Naive B cell (primary cell): ENCODE measurements at regions not wholly inside any gene's neighbourhood (a gene's known extent, or its start where the extent isn't known, plus 50 kb on each side); places are given as distances from the start of the nearest gene placed in this dataset.

Experiments
- ATAC-seq, 2 donors: fragments of 150-1000 bp; cut with Tn5 transposase; 2 replicates each; pipeline ENCODE4 v1.10.0; 2021; ENCODE audit warnings: low read depth in 2 of 2, mild to moderate bottlenecking in 2 of 2, moderate library complexity in 2 of 2
- DNase-seq: peaks from one replicate; pipeline ENCODE4 v3.0.0; 2022
- H3K27ac Mint-ChIP-seq, 6 donors: one replicate each; pipeline ENCODE4 v1.8.0; 2020 to 2022; ENCODE audit warnings: mild to moderate bottlenecking in 6 of 6, mixed read lengths in 6 of 6, moderate library complexity in 5 of 6, inconsistent platforms in 2 of 6
- H3K27me3 Mint-ChIP-seq, 3 donors: one replicate each; pipeline ENCODE4 v1.8.0; 2021 to 2022; ENCODE audit warnings: mixed read lengths in 3 of 3, mild to moderate bottlenecking in 1 of 3
- H3K36me3 Mint-ChIP-seq, 2 donors: one replicate each; pipeline ENCODE4 v1.8.0; 2020 to 2022; ENCODE audit warnings: mixed read lengths in 2 of 2, inconsistent platforms in 1 of 2, mild to moderate bottlenecking in 1 of 2
- H3K4me1 Mint-ChIP-seq, 3 donors: one replicate each; pipeline ENCODE4 v1.8.0; 2020 to 2022; ENCODE audit warnings: mixed read lengths in 3 of 3, inconsistent platforms in 1 of 3, mild to moderate bottlenecking in 1 of 3, moderate library complexity in 1 of 3
- H3K4me3 Mint-ChIP-seq, 8 donors: one replicate each; pipeline ENCODE4 v1.8.0; 2020 to 2022; ENCODE audit warnings: mild to moderate bottlenecking in 8 of 8, mixed read lengths in 8 of 8, moderate library complexity in 8 of 8, inconsistent platforms in 2 of 8
- H3K9me3 Mint-ChIP-seq, 7 donors: one replicate each; pipeline ENCODE4 v1.8.0; 2020 to 2022; ENCODE audit warnings: mixed read lengths in 7 of 7, mild to moderate bottlenecking in 5 of 7, inconsistent platforms in 2 of 7, moderate library complexity in 1 of 7

DNA sequence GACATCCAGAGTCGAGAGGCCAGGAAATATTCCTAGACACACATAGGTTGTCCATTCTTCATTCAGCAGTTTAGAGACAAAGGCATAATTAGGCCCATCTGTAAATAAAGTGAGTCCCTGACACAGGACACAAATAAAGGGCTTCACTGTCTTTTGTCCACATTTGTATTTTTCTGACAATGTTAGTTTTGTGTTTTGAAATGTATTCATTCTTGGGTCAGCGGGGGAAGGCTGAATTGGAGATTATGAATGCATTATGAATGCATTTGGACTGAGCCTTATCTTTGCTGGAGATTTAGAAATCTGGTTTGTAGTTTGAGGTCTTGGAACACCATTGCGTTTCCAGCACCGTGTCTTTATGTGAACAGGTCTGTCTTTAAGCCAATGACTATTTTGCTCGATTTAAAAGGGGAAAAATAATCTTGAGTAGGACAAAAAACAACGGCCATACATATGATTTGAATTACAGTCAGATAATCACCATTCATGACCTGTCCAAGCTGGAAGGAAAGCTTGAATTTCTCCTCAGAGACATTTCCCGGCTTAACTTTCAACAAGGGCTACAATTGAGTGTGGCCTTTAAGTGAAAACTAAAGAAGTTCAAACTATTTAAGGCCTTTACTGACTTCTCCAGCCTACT is 334.8 kb downstream of the WDR11 start:
- DNase-seq (no peak), ATAC-seq (no peak)
- no peaks in the 10 kb centered on the region for H3K27me3 Mint-ChIP-seq

GRCh38 chr10:121187391-121187790 is 336.2 kb downstream of the WDR11 start:
- Mint-ChIP-seq H3K4me3 (no peak overlapping the region), H3K27ac (no peak overlapping the region), H3K27me3 (no peaks in the 10 kb centered on the region), H3K9me3 (peaks cover 0 to 10% (median 0%) of the 10 kb centered on the region in 7 donors), H3K4me1 (no peaks in the 10 kb centered on the region), H3K36me3 (no peaks in the 10 kb centered on the region)
- DNase-seq (no peak), ATAC-seq (no peak)

More for the DNA sequence above, 334.8 kb downstream of the WDR11 start:
- no peak overlapping the region for H3K4me3 Mint-ChIP-seq
- H3K9me3 Mint-ChIP-seq = peaks cover 0 to 9% (median 0%) of the 10 kb centered on the region in 7 donors
- H3K4me1 Mint-ChIP-seq = no peaks in the 10 kb centered on the region
- no peak overlapping the region for H3K27ac Mint-ChIP-seq
- H3K36me3 Mint-ChIP-seq = no peaks in the 10 kb centered on the region

DNA sequence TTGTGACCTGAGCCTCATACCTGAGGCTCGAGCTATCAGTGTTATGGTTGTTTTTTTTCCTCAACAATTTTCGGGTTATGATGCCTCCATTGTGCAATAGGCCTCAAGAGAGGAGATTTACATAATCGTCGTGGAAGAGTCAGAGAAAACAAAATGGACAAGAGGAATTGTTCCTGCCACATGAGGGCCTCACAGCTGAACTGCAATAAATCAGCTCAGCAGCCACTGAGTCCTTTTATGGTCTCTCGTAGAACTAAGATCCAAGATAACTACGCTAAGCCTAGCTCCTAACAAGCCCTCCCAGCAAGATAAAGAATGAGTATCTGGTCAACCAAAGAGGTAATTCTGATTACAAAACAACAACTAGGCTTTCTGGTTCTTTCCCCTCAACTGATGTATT is 336.8 kb downstream of the WDR11 start:
- Mint-ChIP-seq H3K36me3 (no peaks in the 10 kb centered on the region), H3K4me1 (no peaks in the 10 kb centered on the region), H3K4me3 (no peak overlapping the region), H3K9me3 (peaks cover 0 to 10% (median 0%) of the 10 kb centered on the region in 7 donors), H3K27me3 (no peaks in the 10 kb centered on the region), H3K27ac (no peak overlapping the region)
- ATAC-seq (no peak), DNase-seq (no peak)

- no peak overlapping the region for H3K4me3 Mint-ChIP-seq
- DNase-seq = no peak
- H3K4me1 Mint-ChIP-seq = no peaks in the 10 kb centered on the region
- no peaks in the 10 kb centered on the region for H3K27me3 Mint-ChIP-seq
- peaks cover 0 to 10% (median 0%) of the 10 kb centered on the region in 7 donors for H3K9me3 Mint-ChIP-seq
- ATAC-seq = no peak
- H3K27ac Mint-ChIP-seq = no peak overlapping the region
- H3K36me3 Mint-ChIP-seq = no peaks in the 10 kb centered on the region
Measured at GRCh38 chr10:121189066-121189465, 337.9 kb downstream of the WDR11 start.

DNA sequence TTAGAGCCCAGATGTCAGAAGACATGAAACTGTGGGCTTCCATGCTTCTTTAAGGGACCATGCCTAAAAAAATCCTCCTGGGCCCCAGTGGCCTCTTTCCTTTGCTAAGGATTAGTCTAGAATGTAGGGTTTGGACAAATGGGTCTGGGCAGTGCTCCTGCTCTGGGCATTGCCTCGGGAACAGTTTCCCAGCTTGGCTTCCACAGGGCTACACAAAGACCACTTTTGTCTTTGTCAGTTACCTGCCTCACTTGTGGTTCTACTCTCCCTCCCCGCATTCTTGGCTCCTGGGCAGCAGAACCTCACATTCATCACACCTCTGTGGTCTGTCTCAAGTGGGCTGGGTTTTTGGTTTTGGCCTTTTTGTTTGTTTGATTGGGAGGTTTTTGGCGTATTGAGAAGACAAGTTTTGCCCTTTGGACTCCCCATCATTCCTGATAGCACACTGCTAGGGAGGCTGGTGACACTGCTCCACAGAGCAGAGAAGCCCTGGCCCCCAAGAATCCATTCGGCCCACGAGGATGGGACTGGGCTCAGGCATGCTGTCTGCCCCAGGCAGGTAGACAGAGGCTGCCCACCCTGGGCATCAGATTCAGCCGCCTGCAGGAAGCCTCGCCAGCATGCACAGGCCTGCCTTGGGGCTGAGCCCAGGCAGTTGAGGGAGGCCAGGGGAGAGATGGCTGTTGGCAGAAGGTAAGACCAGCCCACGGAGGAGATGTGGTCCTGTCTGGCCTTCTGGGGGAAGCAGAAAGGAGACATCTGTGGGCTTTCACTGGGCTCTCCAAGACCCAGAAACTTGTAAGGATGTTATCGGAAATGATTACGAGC is 343.7 kb downstream of the WDR11 start:
- no peak overlapping the region for H3K4me3 Mint-ChIP-seq
- H3K9me3 Mint-ChIP-seq = peaks cover 0 to 10% (median 3%) of the 10 kb centered on the region in 7 donors
- DNase-seq (no peak), ATAC-seq (no peak)
- H3K4me1 Mint-ChIP-seq = no peaks in the 10 kb centered on the region
- peak overlapping the region in 1 of 6 donors; percentile 72 for H3K27ac Mint-ChIP-seq
- H3K27me3 Mint-ChIP-seq = no peaks in the 10 kb centered on the region
- no peaks in the 10 kb centered on the region for H3K36me3 Mint-ChIP-seq

GRCh38 chr10:121195524-121195910 is 344.4 kb downstream of the WDR11 start:
- Mint-ChIP-seq H3K4me1 (no peaks in the 10 kb centered on the region), H3K27ac (no peak overlapping the region), H3K9me3 (peaks cover 0 to 7% (median 4%) of the 10 kb centered on the region in 7 donors), H3K27me3 (no peaks in the 10 kb centered on the region), H3K4me3 (no peak overlapping the region), H3K36me3 (no peaks in the 10 kb centered on the region)
- DNase-seq (no peak), ATAC-seq (no peak)

GRCh38 chr10:121199081-121199480 is 347.9 kb downstream of the WDR11 start:
- Mint-ChIP-seq H3K27me3 (no peaks in the 10 kb centered on the region), H3K4me3 (no peak overlapping the region)
- ATAC-seq = no peak

GRCh38 chr10:121205625-121206024 is 354.5 kb downstream of the WDR11 start:
- ATAC-seq (no peak), DNase-seq (no peak)
- Mint-ChIP-seq H3K4me1 (no peaks in the 10 kb centered on the region), H3K4me3 (no peak overlapping the region), H3K27ac (no peak overlapping the region), H3K9me3 (peaks cover 0 to 12% (median 3%) of the 10 kb centered on the region in 7 donors), H3K36me3 (no peaks in the 10 kb centered on the region), H3K27me3 (no peaks in the 10 kb centered on the region)

More at GRCh38 chr10:121199081-121199480, 347.9 kb downstream of the WDR11 start:
- no peak overlapping the region for H3K27ac Mint-ChIP-seq
- no peaks in the 10 kb centered on the region for H3K4me1 Mint-ChIP-seq
- H3K36me3 Mint-ChIP-seq = no peaks in the 10 kb centered on the region
- DNase-seq = no peak
- H3K9me3 Mint-ChIP-seq = peaks cover 0 to 17% (median 4%) of the 10 kb centered on the region in 7 donors

GRCh38 chr10:121211446-121211845 is 360.3 kb downstream of the WDR11 start:
- DNase-seq (no peak), ATAC-seq (no peak)
- H3K4me1 Mint-ChIP-seq = no peaks in the 10 kb centered on the region
- no peaks in the 10 kb centered on the region for H3K27me3 Mint-ChIP-seq
- no peak overlapping the region for H3K4me3 Mint-ChIP-seq
- no peaks in the 10 kb centered on the region for H3K36me3 Mint-ChIP-seq
- no peak overlapping the region for H3K27ac Mint-ChIP-seq
- H3K9me3 Mint-ChIP-seq = peaks cover 0 to 4% (median 2%) of the 10 kb centered on the region in 7 donors

DNA sequence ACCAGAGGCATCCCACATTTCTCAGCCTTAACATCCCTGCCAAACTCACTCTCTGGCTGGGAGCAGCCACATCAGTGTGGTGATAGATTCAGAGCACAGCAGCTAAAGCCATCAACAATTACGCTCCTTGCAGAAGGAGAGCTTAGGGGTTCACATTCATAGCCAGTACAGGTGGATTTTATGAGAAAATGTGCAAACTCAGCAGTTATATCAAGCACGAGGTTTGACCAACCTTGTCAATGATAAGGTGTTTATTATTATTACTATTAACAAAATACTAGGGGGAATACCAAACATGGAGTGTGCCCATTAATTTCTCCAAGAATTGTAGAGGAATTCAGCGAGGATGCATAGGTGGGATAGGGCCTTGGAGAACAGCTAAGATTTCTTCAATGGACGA is 362.3 kb downstream of the WDR11 start:
- Mint-ChIP-seq H3K27ac (no peak overlapping the region), H3K27me3 (no peaks in the 10 kb centered on the region), H3K36me3 (no peaks in the 10 kb centered on the region), H3K4me1 (no peaks in the 10 kb centered on the region), H3K4me3 (no peak overlapping the region), H3K9me3 (peaks cover 0 to 4% (median 2%) of the 10 kb centered on the region in 7 donors)
- no peak for ATAC-seq
- DNase-seq = no peak

- Mint-ChIP-seq H3K27me3 (peaks cover 0 to 5% (median 0%) of the 10 kb centered on the region in 3 donors), H3K4me1 (no peaks in the 10 kb centered on the region)
Measured at GRCh38 chr10:121216295-121216694, 365.1 kb downstream of the WDR11 start.

DNA sequence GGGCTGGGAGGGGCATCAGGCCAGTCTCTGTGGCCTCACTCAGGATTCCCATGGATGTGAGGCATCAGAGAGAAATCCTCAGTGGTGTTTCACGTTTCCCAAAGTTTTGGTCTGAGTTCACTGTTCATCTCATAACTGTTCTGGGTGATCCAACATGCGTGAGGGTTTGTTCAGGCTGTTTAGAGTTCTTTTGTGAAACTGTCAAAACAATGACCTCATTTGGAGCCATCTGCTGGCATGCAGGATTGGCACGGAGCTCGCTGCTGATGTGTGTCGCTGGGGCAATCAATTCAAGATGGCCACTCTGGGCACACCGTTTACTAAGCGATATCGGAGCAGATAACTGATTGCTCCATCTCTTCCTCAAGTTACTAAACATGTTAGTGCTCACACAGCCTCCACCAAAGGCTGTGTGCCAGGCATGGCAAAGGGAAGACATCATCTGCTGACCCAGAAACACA is 365.6 kb downstream of the WDR11 start:
- H3K4me3 Mint-ChIP-seq = no peak overlapping the region

More at GRCh38 chr10:121216295-121216694, 365.1 kb downstream of the WDR11 start:
- DNase-seq (no peak), ATAC-seq (no peak)
- no peak overlapping the region for H3K27ac Mint-ChIP-seq
- H3K36me3 Mint-ChIP-seq = no peaks in the 10 kb centered on the region
- no peak overlapping the region for H3K4me3 Mint-ChIP-seq
- H3K9me3 Mint-ChIP-seq = peaks cover 0 to 4% (median 0%) of the 10 kb centered on the region in 7 donors

GRCh38 chr10:121217331-121217730 is 366.2 kb downstream of the WDR11 start:
- Mint-ChIP-seq H3K27ac (no peak overlapping the region), H3K4me3 (no peak overlapping the region), H3K9me3 (peaks cover 0 to 4% (median 0%) of the 10 kb centered on the region in 7 donors), H3K36me3 (no peaks in the 10 kb centered on the region), H3K27me3 (peaks cover 0 to 5% (median 0%) of the 10 kb centered on the region in 3 donors), H3K4me1 (no peaks in the 10 kb centered on the region)
- ATAC-seq (no peak), DNase-seq (no peak)

More for the DNA sequence above, 365.6 kb downstream of the WDR11 start:
- H3K9me3 Mint-ChIP-seq = peaks cover 0 to 4% (median 0%) of the 10 kb centered on the region in 7 donors
- no peak for ATAC-seq
- DNase-seq = no peak
- no peaks in the 10 kb centered on the region for H3K4me1 Mint-ChIP-seq
- H3K27me3 Mint-ChIP-seq = peaks cover 0 to 5% (median 0%) of the 10 kb centered on the region in 3 donors
- H3K36me3 Mint-ChIP-seq = no peaks in the 10 kb centered on the region
- H3K27ac Mint-ChIP-seq = no peak overlapping the region

- H3K4me3 Mint-ChIP-seq = no peak overlapping the region
- H3K27me3 Mint-ChIP-seq = peaks cover 0 to 5% (median 0%) of the 10 kb centered on the region in 3 donors
- ATAC-seq (no peak), DNase-seq (no peak)
- no peaks in the 10 kb centered on the region for H3K36me3 Mint-ChIP-seq
- H3K27ac Mint-ChIP-seq = no peak overlapping the region
- H3K9me3 Mint-ChIP-seq = peaks cover 0 to 2% (median 0%) of the 10 kb centered on the region in 7 donors
- H3K4me1 Mint-ChIP-seq = no peaks in the 10 kb centered on the region
Measured at GRCh38 chr10:121221072-121221471, 369.9 kb downstream of the WDR11 start.
